ENCODE measurements at regions not wholly inside any gene's neighbourhood (a gene's known extent, or its start where the extent isn't known, plus 50 kb on each side); places are given as distances from the start of the nearest gene placed in this dataset.

GRCh38 chr15:89002830-89003229, 85.4 kb upstream of the ABHD2 start:
- TF ChIP-seq CTCF (IDR thresholded peaks at IDR 0.05; ENCODE audit: low read depth, low read length) (no peak), EZH2phosphoT487 (IDR thresholded peaks at IDR 0.05; ENCODE audit: low read depth) (no peak)

All from OCI-LY3 (cell line).